HepG2 (cell line): ENCODE measurements at regions not wholly inside any gene's neighbourhood (a gene's known extent, or its start where the extent isn't known, plus 50 kb on each side); places are given as distances from the start of the nearest gene placed in this dataset.

ENCODE experiments used
- CEBPB ChIP-seq: IDR thresholded peaks from 2 replicates; pipeline ENCODE4 v1.6.1; 2011; ENCODE audit warnings: low read depth, low read length, improper control_type of control experiment, borderline replicate concordance
- CTCF ChIP-seq: sonication (generic); formaldehyde crosslinking; IDR thresholded peaks from 2 replicates; pipeline ENCODE4 v1.5.0; 2020; ENCODE audit warnings: mild to moderate bottlenecking, missing genetic modification reagents, moderate library complexity
- ZFP91 ChIP-seq: sonication (generic); formaldehyde crosslinking; IDR thresholded peaks from 2 replicates; pipeline ENCODE4 v1.9.0; 2022; ENCODE audit warnings: missing genetic modification reagents, mild to moderate bottlenecking, borderline replicate concordance

GRCh38 chr10:4685491-4685890 is 140.5 kb upstream of the AKR1E2 start:
- no peak for TF ChIP-seq CEBPB
- no peak for TF ChIP-seq CTCF (CRISPR knock-in tag)
- TF ChIP-seq ZFP91 (CRISPR knock-in tag), result no peak
